Trophoblast cell (in vitro differentiated cells and primary cell): ENCODE measurements at regions not wholly inside any gene's neighbourhood (a gene's known extent, or its start where the extent isn't known, plus 50 kb on each side); places are given as distances from the start of the nearest gene placed in this dataset.
A peak's percentile ranks its signal among the peaks of the same experiment; 100 is the strongest.

ENCODE experiments used
- DNase-seq, 2 donors: peaks; one replicate each; pipeline ENCODE4 v3.0.0-alpha.2; 2016
- H2AFZ ChIP-seq: 2 replicates; pipeline ENCODE4 v1.6.1; 2013; ENCODE audit warnings: low read length, moderate library complexity, mild to moderate bottlenecking; ENCODE audit not compliant: insufficient read depth, poor library complexity
- H2AK5ac ChIP-seq: 2 replicates; pipeline ENCODE4 v1.6.1; 2013; ENCODE audit warnings: mild to moderate bottlenecking, low read length
- H2BK120ac ChIP-seq: 2 replicates; pipeline ENCODE4 v1.6.1; 2013; ENCODE audit warnings: low read length, mild to moderate bottlenecking, moderate library complexity; ENCODE audit not compliant: insufficient read depth, poor library complexity
- H2BK12ac ChIP-seq: 2 replicates; pipeline ENCODE4 v1.6.1; 2013; ENCODE audit warnings: mild to moderate bottlenecking, low read length, moderate library complexity
- H2BK5ac ChIP-seq: 2 replicates; pipeline ENCODE4 v1.6.1; 2013; ENCODE audit warnings: low read length, low read depth, moderate library complexity, mild to moderate bottlenecking; ENCODE audit not compliant: poor library complexity
- H3K14ac ChIP-seq: 2 replicates; pipeline ENCODE4 v1.6.1; 2013; ENCODE audit warnings: mild to moderate bottlenecking, low read length
- H3K18ac ChIP-seq: 2 replicates; pipeline ENCODE4 v1.6.1; 2013; ENCODE audit warnings: mild to moderate bottlenecking, low read length
- H3K23ac ChIP-seq: 2 replicates; pipeline ENCODE4 v1.6.1; 2013; ENCODE audit warnings: low read length
- H3K27ac ChIP-seq: 2 replicates; pipeline ENCODE4 v1.5.1; 2013; ENCODE audit warnings: low read depth, mild to moderate bottlenecking, inconsistent platforms, low read length, moderate library complexity
- H3K27me3 ChIP-seq: 2 replicates; pipeline ENCODE4 v1.6.1; 2013; ENCODE audit warnings: inconsistent platforms, mild to moderate bottlenecking, low read length, moderate library complexity; ENCODE audit not compliant: insufficient read depth
- H3K36me3 ChIP-seq, 2 experiments: 1 replicate in 1 of 2; 2 replicates in 1 of 2; pipeline ENCODE4 v1.6.1; 2013; ENCODE audit warnings: low read length in 2 of 2, mild to moderate bottlenecking in 2 of 2, moderate library complexity in 1 of 2; ENCODE audit not compliant: insufficient read depth in 2 of 2, control insufficient read depth in 1 of 2
- H3K4ac ChIP-seq: 2 replicates; pipeline ENCODE4 v1.6.1; 2013; ENCODE audit warnings: low read depth, mild to moderate bottlenecking, low read length, moderate library complexity
- H3K4me1 ChIP-seq, 2 experiments: 1 replicate in 1 of 2; 2 replicates in 1 of 2; pipeline ENCODE4 v1.6.1; 2013; ENCODE audit warnings: low read length in 2 of 2, mild to moderate bottlenecking in 2 of 2, moderate library complexity in 1 of 2; ENCODE audit not compliant: insufficient read depth in 2 of 2, control insufficient read depth in 1 of 2
- H3K4me2 ChIP-seq: 2 replicates; pipeline ENCODE4 v1.6.1; 2013; ENCODE audit warnings: inconsistent platforms, mild to moderate bottlenecking, low read length, moderate library complexity
- H3K4me3 ChIP-seq: 2 replicates; pipeline ENCODE4 v1.5.1; 2013; ENCODE audit warnings: mild to moderate bottlenecking, low read depth, low read length, inconsistent platforms
- H3K79me1 ChIP-seq: one replicate; pipeline ENCODE4 v1.6.1; 2013; ENCODE audit warnings: low read length
- H3K79me2 ChIP-seq: 2 replicates; pipeline ENCODE4 v1.6.1; 2013; ENCODE audit warnings: low read length, mild to moderate bottlenecking; ENCODE audit not compliant: control insufficient read depth, insufficient read depth, poor library complexity
- H3K9ac ChIP-seq: 2 replicates; pipeline ENCODE4 v1.6.1; 2013; ENCODE audit warnings: mild to moderate bottlenecking, low read length
- H3K9me3 ChIP-seq: 2 replicates; pipeline ENCODE4 v1.6.1; 2013; ENCODE audit warnings: low read depth, mild to moderate bottlenecking, control low read depth, inconsistent platforms, low read length; ENCODE audit not compliant: insufficient read depth
- H4K12ac ChIP-seq: 2 replicates; pipeline ENCODE4 v1.6.1; 2013; ENCODE audit warnings: low read depth, mild to moderate bottlenecking, low read length, moderate library complexity
- H4K8ac ChIP-seq: 2 replicates; pipeline ENCODE4 v1.6.1; 2013; ENCODE audit warnings: low read depth, mild to moderate bottlenecking, low read length, moderate library complexity
- H4K91ac ChIP-seq: one replicate; pipeline ENCODE4 v1.6.1; 2013; ENCODE audit warnings: low read depth, mild to moderate bottlenecking, low read length, moderate library complexity
- WGBS: extraction: QIAGEN DNeasy Blood & Tissue Kit; methylation state at CpG from one replicate; pipeline ENCODE4 v1.1.7; 2013; ENCODE audit warnings: missing lambda C conversion rate; ENCODE audit not compliant: insufficient read length, insufficient coverage; ENCODE audit errors: extremely low coverage; 5-methylcytosine and 5-hydroxymethylcytosine counted together

DNA sequence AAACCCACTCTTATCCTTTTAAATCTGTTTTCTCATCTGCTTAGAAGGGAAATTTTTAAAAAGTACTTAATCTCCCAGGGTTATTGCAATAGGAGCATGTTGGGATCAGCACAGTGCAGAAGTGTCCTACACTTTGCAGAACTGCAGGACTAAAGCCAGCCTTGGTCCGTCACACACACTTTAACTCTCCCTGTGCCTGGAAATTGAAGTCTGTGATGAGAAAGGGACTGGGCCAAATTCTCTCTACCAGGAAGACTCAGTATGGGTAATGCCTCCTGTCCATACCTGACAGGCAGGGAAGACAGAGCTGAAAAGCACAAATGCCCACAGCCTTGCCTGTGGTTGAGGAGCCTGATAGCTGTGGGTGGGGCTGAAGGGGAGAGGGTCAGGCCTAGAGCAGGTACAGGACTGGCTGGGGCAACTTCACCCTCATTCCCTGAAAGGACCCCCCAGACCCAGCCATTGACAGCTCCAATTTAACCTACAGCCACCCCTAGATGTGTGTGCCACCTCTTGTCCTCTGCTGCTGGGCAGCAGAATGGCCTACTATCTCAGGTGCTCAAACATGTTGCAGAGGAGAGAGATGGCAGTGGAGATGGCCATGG, 377.2 kb upstream of the KLHL29 start:
- H2BK5ac ChIP-seq: no peak overlapping the region
- H3K23ac ChIP-seq: no peak overlapping the region
- H3K27me3 ChIP-seq: no peaks in the 10 kb centered on the region
- no peak overlapping the region for H3K14ac ChIP-seq
- no peaks in the 10 kb centered on the region for H3K79me1 ChIP-seq
- no peak overlapping the region for H3K4me3 ChIP-seq
- H3K9me3 ChIP-seq: no peaks in the 10 kb centered on the region
- H3K18ac ChIP-seq: no peak overlapping the region
- H3K79me2 ChIP-seq: no peaks in the 10 kb centered on the region
- no peak overlapping the region for H2BK120ac ChIP-seq
- no peak overlapping the region for H3K27ac ChIP-seq
- H4K91ac ChIP-seq: no peak overlapping the region
- WGBS: no CpG with 5 or more reads among the region's 1 CpG
- no peak overlapping the region for H3K4me2 ChIP-seq
- no peak overlapping the region for H4K8ac ChIP-seq
- H3K4me1 ChIP-seq: peaks cover 0 to 3% of the 10 kb centered on the region in 2 experiments
- no peak overlapping the region for H2AFZ ChIP-seq
- H3K36me3 ChIP-seq: no peaks in the 10 kb centered on the region
- no peak for DNase-seq
- no peak overlapping the region for H3K9ac ChIP-seq
- H3K4ac ChIP-seq: no peak overlapping the region
- H4K12ac ChIP-seq: no peak overlapping the region
- H2AK5ac ChIP-seq: no peak overlapping the region
- H2BK12ac ChIP-seq: no peak overlapping the region

DNA sequence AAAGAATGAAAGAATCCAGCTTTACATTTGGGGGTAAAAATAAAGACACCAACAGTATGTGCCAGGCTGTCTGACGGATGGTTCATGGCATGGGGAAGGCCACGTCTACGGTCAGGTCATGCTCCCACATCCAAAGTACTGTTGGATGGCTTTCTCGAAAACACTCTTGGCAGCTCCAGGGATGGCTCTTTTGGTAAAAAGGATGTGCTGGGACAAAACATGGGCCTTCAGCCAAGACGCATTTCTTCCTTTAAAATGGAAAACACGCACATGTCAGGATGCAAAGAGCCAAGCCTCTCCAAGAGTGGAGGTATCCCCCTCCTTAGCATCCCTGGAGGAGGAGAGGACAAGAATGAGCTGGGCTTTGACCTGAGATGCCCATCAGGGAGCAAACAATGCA, 376.5 kb upstream of the KLHL29 start:
- Histone ChIP-seq H3K27ac (no peak overlapping the region), H3K4me3 (no peak overlapping the region), H3K79me2 (no peaks in the 10 kb centered on the region), H3K36me3 (no peaks in the 10 kb centered on the region), H2AK5ac (no peak overlapping the region), H4K12ac (peak overlapping the region; percentile 5), H3K27me3 (no peaks in the 10 kb centered on the region), H3K23ac (no peak overlapping the region), H2AFZ (no peak overlapping the region), H4K8ac (no peak overlapping the region), H3K9me3 (no peaks in the 10 kb centered on the region), H3K14ac (no peak overlapping the region), H3K4me2 (no peak overlapping the region), H3K79me1 (no peaks in the 10 kb centered on the region), H2BK120ac (no peak overlapping the region), H4K91ac (no peak overlapping the region), H2BK5ac (no peak overlapping the region), H3K4ac (no peak overlapping the region), H2BK12ac (no peak overlapping the region), H3K4me1 (peaks cover 0 to 3% of the 10 kb centered on the region in 2 experiments), H3K18ac (no peak overlapping the region), H3K9ac (no peak overlapping the region)
- WGBS: no CpG with 5 or more reads among the region's 6 CpGs
- no peak for DNase-seq

GRCh38 chr2:23008951-23009350, 376.0 kb upstream of the KLHL29 start:
- no peak overlapping the region for H3K4me3 ChIP-seq
- H3K36me3 ChIP-seq: no peaks in the 10 kb centered on the region
- no peaks in the 10 kb centered on the region for H3K9me3 ChIP-seq
- no peak overlapping the region for H4K12ac ChIP-seq
- no peaks in the 10 kb centered on the region for H3K79me2 ChIP-seq
- no CpG with 5 or more reads among the region's 7 CpGs for WGBS
- no peak overlapping the region for H3K4ac ChIP-seq
- H3K4me1 ChIP-seq: peaks cover 0 to 3% of the 10 kb centered on the region in 2 experiments
- no peak overlapping the region for H2BK120ac ChIP-seq
- H3K27ac ChIP-seq: no peak overlapping the region
- H2BK5ac ChIP-seq: no peak overlapping the region
- H3K4me2 ChIP-seq: no peak overlapping the region
- no peaks in the 10 kb centered on the region for H3K27me3 ChIP-seq
- H3K79me1 ChIP-seq: no peaks in the 10 kb centered on the region
- no peak overlapping the region for H2AFZ ChIP-seq
- H2AK5ac ChIP-seq: no peak overlapping the region
- no peak overlapping the region for H2BK12ac ChIP-seq
- H4K91ac ChIP-seq: no peak overlapping the region
- no peak overlapping the region for H3K9ac ChIP-seq
- H4K8ac ChIP-seq: no peak overlapping the region
- no peak overlapping the region for H3K14ac ChIP-seq
- no peak overlapping the region for H3K18ac ChIP-seq
- DNase-seq: no peak
- H3K23ac ChIP-seq: no peak overlapping the region

DNA sequence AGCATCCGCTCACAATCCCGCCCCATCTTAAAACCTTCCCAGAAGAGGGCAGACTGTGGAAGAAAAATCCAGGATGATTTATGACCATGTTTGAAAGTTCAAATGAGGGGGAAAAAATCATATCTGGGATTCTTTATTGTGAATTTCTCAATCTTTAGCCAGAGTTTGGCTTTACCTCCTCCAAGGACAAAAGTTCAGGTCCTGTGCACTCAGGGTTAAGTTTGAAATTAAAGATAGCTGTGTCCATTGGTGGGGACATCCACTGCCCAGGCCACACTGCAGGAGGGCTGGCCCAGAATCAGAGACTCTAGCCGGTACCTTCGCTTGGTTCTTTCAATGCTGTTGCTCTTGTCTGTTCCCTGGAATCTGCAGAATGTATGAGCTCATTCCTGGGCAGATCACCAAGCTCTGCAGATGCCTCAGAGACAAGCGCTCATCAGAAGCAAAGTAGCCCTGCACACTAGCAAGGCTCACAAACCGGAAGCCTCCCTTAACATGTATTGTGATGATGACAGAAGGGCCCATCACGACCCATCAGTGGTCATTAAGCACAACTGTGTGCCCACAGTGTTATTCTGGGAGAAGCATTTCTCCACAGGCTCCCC, 375.3 kb upstream of the KLHL29 start:
- Histone ChIP-seq H3K79me2 (no peaks in the 10 kb centered on the region), H2AK5ac (no peak overlapping the region), H2BK120ac (no peak overlapping the region), H4K8ac (no peak overlapping the region), H3K36me3 (no peaks in the 10 kb centered on the region), H2BK5ac (no peak overlapping the region), H4K91ac (no peak overlapping the region), H3K9me3 (no peaks in the 10 kb centered on the region), H2AFZ (no peak overlapping the region), H3K18ac (no peak overlapping the region), H3K4me1 (peaks cover 0 to 3% of the 10 kb centered on the region in 2 experiments), H3K79me1 (no peaks in the 10 kb centered on the region), H3K27me3 (no peaks in the 10 kb centered on the region), H3K4me3 (no peak overlapping the region), H3K27ac (no peak overlapping the region), H3K4ac (no peak overlapping the region), H2BK12ac (no peak overlapping the region), H3K4me2 (no peak overlapping the region), H4K12ac (no peak overlapping the region), H3K9ac (no peak overlapping the region), H3K23ac (no peak overlapping the region), H3K14ac (no peak overlapping the region)
- WGBS: no CpG with 5 or more reads among the region's 7 CpGs
- peak in 1 of 2 donors; percentile 47 for DNase-seq
